SK-N-SH treated with all-trans-retinoic acid at 6 μM for 48 hours (cell line): ENCODE measurements at regions not wholly inside any gene's neighbourhood (a gene's known extent, or its start where the extent isn't known, plus 50 kb on each side); places are given as distances from the start of the nearest gene placed in this dataset.

Source experiments
- ARNTL ChIP-seq: fragments of 450-650 bp; formaldehyde crosslinking; IDR thresholded peaks from 2 replicates; pipeline ENCODE4 v1.5.0; 2020; ENCODE audit warnings: low read depth, mild to moderate bottlenecking, moderate library complexity, borderline replicate concordance
- BACH2 ChIP-seq: fragments of 250-450 bp; sonication (Bioruptor Pico); IDR thresholded peaks from 2 replicates; pipeline ENCODE4 v1.9.0; 2021; ENCODE audit warnings: mild to moderate bottlenecking, borderline replicate concordance
- GLIS3 ChIP-seq: fragments of 250-450 bp; sonication (Bioruptor Pico); IDR thresholded peaks from 2 replicates; pipeline ENCODE4 v1.5.0; 2020; ENCODE audit warnings: mild to moderate bottlenecking, moderate library complexity
- OSR1 ChIP-seq: fragments of 250-450 bp; sonication (Bioruptor Pico); IDR thresholded peaks from 2 replicates; pipeline ENCODE4 v1.8.0; 2022; ENCODE audit warnings: moderate library complexity, mild to moderate bottlenecking, inconsistent platforms
- PATZ1 ChIP-seq: fragments of 250-450 bp; sonication (Bioruptor Pico); IDR thresholded peaks from 2 replicates; pipeline ENCODE4 v1.8.0; 2020; ENCODE audit warnings: mild to moderate bottlenecking, moderate library complexity, borderline replicate concordance
- RARB ChIP-seq: fragments of 250-450 bp; sonication (Bioruptor Pico); IDR thresholded peaks from 2 replicates; pipeline ENCODE4 v1.8.0; 2021; ENCODE audit warnings: mild to moderate bottlenecking, moderate library complexity
- ZFP3 ChIP-seq: fragments of 250-450 bp; sonication (Bioruptor Pico); IDR thresholded peaks from 2 replicates; pipeline ENCODE4 v1.5.0; 2020; ENCODE audit warnings: mild to moderate bottlenecking, moderate library complexity

GRCh38 chr12:30396576-30396975, 299.1 kb downstream of the IPO8 start:
- no peak for TF ChIP-seq ARNTL (CRISPR knock-in tag)
- TF ChIP-seq ZFP3 (CRISPR knock-in tag): no peak
- no peak for TF ChIP-seq GLIS3 (CRISPR knock-in tag)
- no peak for TF ChIP-seq OSR1
- no peak for TF ChIP-seq BACH2 (CRISPR knock-in tag)
- no peak for TF ChIP-seq PATZ1 (CRISPR knock-in tag)
- no peak for TF ChIP-seq RARB (CRISPR knock-in tag)
